Parathyroid adenoma (tissue), 2 donors: ENCODE measurements at regions not wholly inside any gene's neighbourhood (a gene's known extent, or its start where the extent isn't known, plus 50 kb on each side); places are given as distances from the start of the nearest gene placed in this dataset.

ENCODE experiments used
- H2AFZ ChIP-seq: fragments of 300-600 bp; sonication (generic); one replicate; pipeline ENCODE4 v1.7.0; 2017; ENCODE audit warnings: antibody characterized with exemption, mild to moderate bottlenecking
- H3K27ac ChIP-seq: fragments of 300-600 bp; sonication (generic); one replicate; pipeline ENCODE4 v1.7.0; 2017
- H3K27me3 ChIP-seq: fragments of 300-600 bp; sonication (generic); one replicate; pipeline ENCODE4 v1.7.0; 2017; ENCODE audit warnings: low read length; ENCODE audit not compliant: control insufficient read depth, insufficient read depth
- H3K36me3 ChIP-seq: fragments of 300-600 bp; sonication (generic); one replicate; pipeline ENCODE4 v1.7.0; 2017; ENCODE audit warnings: low read length; ENCODE audit not compliant: control insufficient read depth, insufficient read depth
- H3K4me1 ChIP-seq: fragments of 300-600 bp; sonication (generic); one replicate; pipeline ENCODE4 v1.7.0; 2017; ENCODE audit warnings: control low read depth
- H3K4me2 ChIP-seq: fragments of 300-600 bp; sonication (generic); one replicate; pipeline ENCODE4 v1.7.0; 2017; ENCODE audit warnings: low read length
- H3K4me3 ChIP-seq: fragments of 300-600 bp; sonication (generic); one replicate; pipeline ENCODE4 v1.7.0; 2017; ENCODE audit warnings: low read depth, low read length
- H3K79me2 ChIP-seq: fragments of 300-600 bp; sonication (generic); one replicate; pipeline ENCODE4 v1.7.0; 2017; ENCODE audit warnings: control low read depth
- H3K9ac ChIP-seq: fragments of 300-600 bp; sonication (generic); one replicate; pipeline ENCODE4 v1.7.0; 2017; ENCODE audit warnings: mild to moderate bottlenecking
- H3K9me3 ChIP-seq: fragments of 300-600 bp; sonication (generic); one replicate; pipeline ENCODE4 v1.7.0; 2017; ENCODE audit warnings: low read length; ENCODE audit not compliant: control insufficient read depth
- CTCF ChIP-seq: fragments of 300-600 bp; sonication (generic); IDR thresholded peaks from one replicate; pipeline ENCODE4 v1.7.0; 2017; ENCODE audit warnings: antibody characterized with exemption, mild to moderate bottlenecking
- donor health status: primary hyperparathyroidism.

DNA sequence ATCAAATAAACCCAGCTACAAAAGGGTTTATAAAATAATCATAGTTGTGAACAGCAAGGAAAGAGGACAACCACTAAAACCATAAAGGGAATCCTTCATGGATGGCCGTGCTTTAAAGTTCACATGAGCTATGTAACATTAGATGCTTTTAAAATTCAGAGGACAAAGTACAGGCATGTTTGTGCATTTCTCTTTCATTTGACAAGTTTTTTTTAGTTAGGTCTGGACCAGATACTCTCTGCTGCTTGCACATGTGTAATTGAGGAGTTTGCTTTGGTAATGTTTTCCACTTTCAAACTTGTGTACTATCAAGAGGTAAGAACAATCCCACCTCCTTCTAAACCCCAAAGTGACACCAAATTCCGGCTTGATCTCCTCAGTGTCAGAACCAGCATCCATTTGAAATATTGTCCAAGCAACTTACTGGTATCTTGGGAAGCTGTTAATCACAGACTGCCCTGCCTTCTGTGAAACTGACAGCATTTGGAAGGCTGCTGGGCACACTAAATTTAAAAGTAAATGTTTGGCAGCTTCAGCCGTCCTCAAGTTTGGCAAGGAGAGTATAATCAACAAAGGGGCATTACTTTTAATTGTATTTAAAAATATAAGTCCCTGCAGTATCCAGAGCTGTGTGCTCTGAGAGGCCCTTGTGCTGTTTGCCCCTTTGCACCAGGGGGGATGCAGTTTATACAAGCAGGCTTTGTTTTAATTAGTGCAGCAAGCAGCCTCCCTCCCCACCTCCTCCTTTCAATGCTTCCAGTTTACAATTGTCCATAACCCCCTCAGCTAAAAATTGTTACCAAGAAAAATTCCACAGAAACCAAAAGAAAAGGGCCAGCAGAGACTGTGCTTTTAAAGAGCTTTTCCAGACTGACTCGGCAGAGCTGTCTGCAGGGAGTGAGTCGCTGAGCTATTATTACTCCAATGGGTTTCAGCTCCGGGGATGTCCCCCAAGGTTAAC, 328.3 kb upstream of the MPDZ start:
- Histone ChIP-seq H3K4me1 (no peaks in the 10 kb centered on the region), H3K4me2 (no peak overlapping the region), H3K4me3 (no peak overlapping the region), H3K27me3 (no peaks in the 10 kb centered on the region), H3K9ac (no peak overlapping the region), H3K79me2 (no peaks in the 10 kb centered on the region), H3K27ac (no peak overlapping the region), H3K9me3 (no peaks in the 10 kb centered on the region), H2AFZ (no peak overlapping the region), H3K36me3 (no peaks in the 10 kb centered on the region)
- no peak for TF ChIP-seq CTCF

- no peaks in the 10 kb centered on the region for H3K79me2 ChIP-seq
- H3K4me2 ChIP-seq: no peak overlapping the region
- no peaks in the 10 kb centered on the region for H3K9me3 ChIP-seq
- no peaks in the 10 kb centered on the region for H3K36me3 ChIP-seq
- no peaks in the 10 kb centered on the region for H3K4me1 ChIP-seq
- H3K27ac ChIP-seq: no peak overlapping the region
- no peak overlapping the region for H3K4me3 ChIP-seq
- H2AFZ ChIP-seq: no peak overlapping the region
- TF ChIP-seq CTCF: no peak
- no peaks in the 10 kb centered on the region for H3K27me3 ChIP-seq
- no peak overlapping the region for H3K9ac ChIP-seq
These were observed 327.1 kb upstream of the MPDZ start for GRCh38 chr9:13606586-13606985.

DNA sequence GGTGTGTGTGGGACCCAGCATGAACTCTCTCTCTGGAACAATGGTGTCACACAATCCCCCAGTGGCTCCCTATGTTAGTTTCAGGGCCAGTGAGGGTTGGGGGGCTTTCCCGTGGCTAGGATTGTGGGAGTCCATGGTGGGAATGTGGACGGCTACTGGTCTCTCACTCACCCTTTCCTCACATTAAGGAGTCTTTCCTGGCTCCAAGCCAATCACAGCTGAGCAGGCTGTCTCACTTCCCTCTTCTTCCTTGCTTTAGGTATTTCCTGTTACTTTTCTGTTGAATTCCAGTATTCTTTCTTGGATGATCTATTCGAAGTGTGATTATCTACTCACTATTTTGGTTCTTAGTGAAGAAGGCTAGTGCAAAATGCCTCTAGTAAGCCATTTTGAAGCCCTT, 324.4 kb upstream of the MPDZ start:
- Histone ChIP-seq H3K79me2 (no peaks in the 10 kb centered on the region), H3K36me3 (no peaks in the 10 kb centered on the region), H2AFZ (no peak overlapping the region), H3K9ac (no peak overlapping the region), H3K4me3 (no peak overlapping the region), H3K9me3 (no peaks in the 10 kb centered on the region), H3K4me2 (no peak overlapping the region), H3K27ac (no peak overlapping the region), H3K4me1 (no peaks in the 10 kb centered on the region), H3K27me3 (no peaks in the 10 kb centered on the region)
- TF ChIP-seq CTCF: no peak

- H3K79me2 ChIP-seq: no peaks in the 10 kb centered on the region
- H3K27me3 ChIP-seq: no peaks in the 10 kb centered on the region
- no peaks in the 10 kb centered on the region for H3K4me1 ChIP-seq
- no peak overlapping the region for H3K4me3 ChIP-seq
- H3K4me2 ChIP-seq: no peak overlapping the region
- H3K9me3 ChIP-seq: no peaks in the 10 kb centered on the region
- H2AFZ ChIP-seq: no peak overlapping the region
- no peaks in the 10 kb centered on the region for H3K36me3 ChIP-seq
- TF ChIP-seq CTCF: no peak
- H3K9ac ChIP-seq: no peak overlapping the region
- H3K27ac ChIP-seq: no peak overlapping the region
These were observed 319.2 kb upstream of the MPDZ start for GRCh38 chr9:13598738-13599137.

GRCh38 chr9:13597427-13597826, 317.9 kb upstream of the MPDZ start:
- no peak overlapping the region for H3K4me2 ChIP-seq
- H3K9ac ChIP-seq: no peak overlapping the region
- H3K4me1 ChIP-seq: no peaks in the 10 kb centered on the region
- no peaks in the 10 kb centered on the region for H3K9me3 ChIP-seq
- H3K4me3 ChIP-seq: no peak overlapping the region
- no peaks in the 10 kb centered on the region for H3K36me3 ChIP-seq
- no peaks in the 10 kb centered on the region for H3K79me2 ChIP-seq
- no peaks in the 10 kb centered on the region for H3K27me3 ChIP-seq
- no peak overlapping the region for H2AFZ ChIP-seq
- H3K27ac ChIP-seq: no peak overlapping the region
- TF ChIP-seq CTCF: no peak
